OCI-LY7 (cell line): ENCODE measurements at regions not wholly inside any gene's neighbourhood (a gene's known extent, or its start where the extent isn't known, plus 50 kb on each side); places are given as distances from the start of the nearest gene placed in this dataset.

Experiments used
- BruUV-seq: library from RNA; stranded (reverse); fragments of 400-500 nt; replicated peaks from 2 replicates; lab custom pipeline; 2021; lab: Mats Ljungman, UMichigan
- CTCF ChIA-PET: fragments of 300-600 bp; sonication (Branson Sonifier 250); formaldehyde crosslinking; loops from one replicate; lab custom pipeline; 2022; ENCODE audit warnings: antibody characterized with exemption; ENCODE audit not compliant: unreplicated experiment; lab: Charles Lee
- POLR2A ChIA-PET: fragments of 300-600 bp; sonication (Branson Sonifier 250); formaldehyde crosslinking; loops from one replicate; lab custom pipeline; 2022; ENCODE audit warnings: antibody characterized with exemption; lab: Charles Lee
- DNase-seq: peaks from one replicate; pipeline ENCODE4 v3.0.0-alpha.2; 2015; ENCODE audit warnings: low spot score
- H2AFZ ChIP-seq: fragments of 200-600 bp; sonication (generic), shearing (Covaris generic); 2 replicates; pipeline ENCODE4 v1.6.1; 2014; ENCODE audit warnings: mild to moderate bottlenecking, antibody characterized with exemption, low read length, moderate library complexity
- H3K27ac ChIP-seq: fragments of 200-600 bp; sonication (generic); 2 replicates; pipeline ENCODE4 v1.5.1; 2014; ENCODE audit warnings: mixed run types, low read depth, mild to moderate bottlenecking, moderate library complexity, low read length, inconsistent platforms; ENCODE audit not compliant: poor library complexity, severe bottlenecking
- H3K36me3 ChIP-seq: fragments of 200-600 bp; sonication (generic); 2 replicates; pipeline ENCODE4 v1.6.1; 2014; ENCODE audit warnings: mild to moderate bottlenecking, antibody characterized with exemption, low read length, moderate library complexity, mixed read lengths; ENCODE audit not compliant: insufficient read depth
- H3K4me1 ChIP-seq: fragments of 200-600 bp; sonication (generic); 2 replicates; pipeline ENCODE4 v1.5.1; 2014; ENCODE audit warnings: mild to moderate bottlenecking, low read length; ENCODE audit not compliant: insufficient read depth, poor library complexity, severe bottlenecking
- H3K4me2 ChIP-seq: fragments of 200-600 bp; sonication (generic); 2 replicates; pipeline ENCODE4 v1.6.1; 2014; ENCODE audit warnings: mild to moderate bottlenecking, low read length
- H3K4me3 ChIP-seq: fragments of 200-600 bp; sonication (generic); 2 replicates; pipeline ENCODE4 v1.5.1; 2014; ENCODE audit warnings: mild to moderate bottlenecking, low read depth, low read length; ENCODE audit not compliant: poor library complexity, severe bottlenecking
- H3K79me2 ChIP-seq: fragments of 200-600 bp; sonication (generic); 2 replicates; pipeline ENCODE4 v1.6.1; 2016; ENCODE audit warnings: low read depth, mild to moderate bottlenecking, low read length, moderate library complexity, mixed read lengths; ENCODE audit not compliant: insufficient read depth
- H3K9me2 ChIP-seq: fragments of 200-600 bp; sonication (generic); 2 replicates; pipeline ENCODE4 v1.6.1; 2016; ENCODE audit warnings: mild to moderate bottlenecking, low read length, mixed read lengths; ENCODE audit not compliant: insufficient read depth
- H3K9me3 ChIP-seq: fragments of 200-600 bp; sonication (generic); 2 replicates; pipeline ENCODE4 v1.6.1; 2014; ENCODE audit warnings: mild to moderate bottlenecking, mixed run types, low read length, mixed read lengths
- H4K20me1 ChIP-seq: fragments of 200-600 bp; sonication (generic); 2 replicates; pipeline ENCODE4 v1.6.1; 2014; ENCODE audit warnings: mild to moderate bottlenecking, antibody characterized with exemption, low read length, moderate library complexity, mixed read lengths; ENCODE audit not compliant: insufficient read depth
- CTCF ChIP-seq: fragments of 200-600 bp; sonication (generic); conservative IDR thresholded peaks from 2 replicates; pipeline ENCODE4 v1.5.1; 2014; ENCODE audit warnings: mild to moderate bottlenecking, antibody characterized with exemption, low read length, moderate library complexity, mixed read lengths
- EZH2phosphoT487 ChIP-seq: fragments of 200-600 bp; sonication (generic); IDR thresholded peaks from 2 replicates; pipeline ENCODE4 v1.6.1; 2018; ENCODE audit warnings: low read depth, borderline replicate concordance, mild to moderate bottlenecking, mixed run types, antibody characterized with exemption, low read length, moderate library complexity, mixed read lengths
- intact Hi-C: fragments of 100-400 bp; cut with micrococcal nuclease; formaldehyde crosslinking; loops from one replicate; pipeline ENCODE4 v1.10.0; 2022; ENCODE audit not compliant: unreplicated experiment

GRCh38 chr14:100388103-100389054 lies 65.2 kb downstream of the SLC25A47 start:
- H3K4me2 ChIP-seq = no peak overlapping the region
- POLR2A ChIA-PET = interaction anchor here (0.7 kb wide), 1 partner anchor 258 kb away, joined by 3 read pairs; no protein-coding TSS in a partner anchor
- CTCF ChIA-PET = no interaction called here
- H3K9me2 ChIP-seq = no peaks in the 10 kb centered on the region
- H2AFZ ChIP-seq = no peak overlapping the region
- no peak for TF ChIP-seq CTCF
- no peak for TF ChIP-seq EZH2phosphoT487
- intact Hi-C loops = no loop called here
- no peak overlapping the region for H3K27ac ChIP-seq
- BruUV-seq = no TSS peak
- no peaks in the 10 kb centered on the region for H3K9me3 ChIP-seq
- no peaks in the 10 kb centered on the region for H3K4me1 ChIP-seq
- no peak for DNase-seq
- no peaks in the 10 kb centered on the region for H3K79me2 ChIP-seq
- H4K20me1 ChIP-seq = 0 out of 2 replicates have a peak, but pooled peaks cover 9% of the 10 kb centered on the region
- H3K4me3 ChIP-seq = no peak overlapping the region
- no peaks in the 10 kb centered on the region for H3K36me3 ChIP-seq

GRCh38 chr14:100389497-100390104 lies 66.5 kb downstream of the SLC25A47 start:
- no TSS peak for BruUV-seq
- Histone ChIP-seq H3K27ac (no peak overlapping the region), H3K4me3 (no peak overlapping the region), H3K4me2 (no peak overlapping the region), H3K9me3 (no peaks in the 10 kb centered on the region), H4K20me1 (0 out of 2 replicates have a peak, but pooled peaks cover 6% of the 10 kb centered on the region), H3K79me2 (no peaks in the 10 kb centered on the region), H3K4me1 (no peaks in the 10 kb centered on the region), H2AFZ (no peak overlapping the region), H3K9me2 (no peaks in the 10 kb centered on the region), H3K36me3 (no peaks in the 10 kb centered on the region)
- DNase-seq = no peak
- intact Hi-C loops = no loop called here
- TF ChIP-seq EZH2phosphoT487 (no peak), CTCF (no peak)
- POLR2A ChIA-PET = interaction anchor here (0.6 kb wide), 1 partner anchor 28 kb away, joined by 3 read pairs; no protein-coding TSS in a partner anchor
- CTCF ChIA-PET = no interaction called here
